ENCODE measurements at regions not wholly inside any gene's neighbourhood (a gene's known extent, or its start where the extent isn't known, plus 50 kb on each side); places are given as distances from the start of the nearest gene placed in this dataset.
"Not testable (repeated sequence)": the region's sequence is repeated elsewhere in the genome, so short reads cannot be mapped to it uniquely, and the experiment has no call there.

DNA sequence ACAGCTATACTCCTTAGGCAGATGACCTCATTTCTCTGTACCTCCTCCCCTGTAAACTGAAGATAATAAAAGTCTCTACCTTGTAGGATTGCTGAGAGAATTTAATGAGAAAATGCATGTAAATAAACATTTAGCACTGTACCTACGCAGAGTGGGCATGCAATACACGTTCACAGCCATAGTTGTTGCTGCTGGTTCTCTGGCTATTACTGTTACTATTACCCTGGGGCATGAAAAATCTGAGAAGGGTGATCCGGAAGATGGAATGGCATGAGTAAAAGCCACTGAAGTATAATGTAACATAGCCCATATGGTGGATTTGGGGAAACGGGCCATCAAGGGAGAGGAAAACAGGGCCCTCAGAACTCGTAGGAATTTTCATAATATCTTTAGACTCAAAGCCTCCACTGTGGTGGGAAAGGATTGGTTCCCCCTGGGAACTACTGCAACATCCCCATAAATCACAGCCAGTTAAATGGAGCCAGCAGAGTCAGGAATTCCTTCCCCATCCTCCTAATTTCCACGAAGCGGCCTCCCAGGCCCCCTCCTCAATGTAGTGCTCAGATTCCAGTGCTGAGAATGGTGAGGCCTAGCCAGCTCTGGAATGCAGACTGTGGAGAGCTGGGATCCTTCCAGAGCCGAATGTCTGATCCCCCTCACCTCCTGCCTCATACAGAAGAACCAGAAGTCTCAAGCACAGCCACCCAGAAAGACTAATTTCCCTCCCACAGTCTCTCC, 205.3 kb downstream of the MN1 start:
- no peak for DNase-seq (ENCODE audit: low spot score)
- in situ Hi-C loops (cut with HindIII; ENCODE audit: low sequenced_read_pairs): no loop called here

DNA sequence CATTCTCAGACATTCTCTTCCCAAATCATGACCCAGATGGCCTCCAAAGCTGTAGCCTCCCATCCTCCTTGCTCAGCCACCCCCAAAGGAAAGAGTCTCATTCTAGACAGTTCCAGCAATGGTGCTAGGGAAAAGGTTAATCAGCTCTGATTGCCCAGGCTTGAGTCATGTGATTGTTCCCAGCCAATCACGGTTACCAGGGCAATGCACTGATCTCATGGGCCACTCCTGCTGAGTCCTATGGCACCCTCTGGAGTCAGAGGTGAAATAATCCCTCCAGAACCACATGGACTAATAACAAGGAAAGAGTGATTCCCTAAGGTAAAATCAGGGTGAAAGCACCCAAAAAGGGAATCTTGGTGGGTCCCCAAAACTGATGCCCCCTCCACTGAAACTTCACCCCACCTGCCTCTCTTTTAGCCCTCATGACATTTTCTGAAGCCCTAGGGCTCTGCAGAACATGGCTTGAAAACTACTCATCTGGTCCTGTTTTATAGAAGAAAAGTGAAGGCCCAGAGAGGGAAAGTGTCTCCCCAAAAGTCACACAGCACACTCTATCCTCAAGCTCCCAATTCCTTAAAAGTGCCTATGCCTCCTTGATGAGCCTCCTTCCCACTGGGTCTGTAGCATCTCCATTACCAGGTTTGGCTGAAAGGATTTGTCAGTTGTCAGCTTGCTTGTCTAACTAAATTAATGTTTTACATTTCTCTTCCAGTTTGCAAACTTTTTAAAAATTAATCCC, 203.7 kb downstream of the MN1 start:
- no peak for DNase-seq (ENCODE audit: low spot score)
- in situ Hi-C loops (cut with HindIII; ENCODE audit: low sequenced_read_pairs): no loop called here

DNA sequence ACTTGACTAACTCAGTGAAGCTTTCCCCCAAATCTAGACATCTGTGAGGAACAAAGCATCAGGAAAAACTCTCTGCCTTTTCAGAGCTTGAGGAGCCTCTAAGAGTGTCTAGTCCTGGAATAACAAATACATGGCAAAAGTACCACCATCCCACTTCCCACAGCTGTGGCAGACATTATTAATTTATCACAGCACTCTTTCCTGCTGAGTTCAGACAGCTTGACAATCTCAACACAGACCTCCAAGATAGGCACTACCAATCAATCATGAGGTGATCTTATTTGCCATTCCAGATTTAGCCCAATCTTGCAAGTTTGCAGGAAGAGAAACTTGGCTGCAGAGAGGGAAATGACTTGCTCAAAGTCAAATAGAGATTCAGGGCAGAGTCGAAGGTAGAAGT, 202.8 kb downstream of the MN1 start:
- no peak for DNase-seq (ENCODE audit: low spot score)
- in situ Hi-C loops (cut with HindIII; ENCODE audit: low sequenced_read_pairs): no loop called here

DNA sequence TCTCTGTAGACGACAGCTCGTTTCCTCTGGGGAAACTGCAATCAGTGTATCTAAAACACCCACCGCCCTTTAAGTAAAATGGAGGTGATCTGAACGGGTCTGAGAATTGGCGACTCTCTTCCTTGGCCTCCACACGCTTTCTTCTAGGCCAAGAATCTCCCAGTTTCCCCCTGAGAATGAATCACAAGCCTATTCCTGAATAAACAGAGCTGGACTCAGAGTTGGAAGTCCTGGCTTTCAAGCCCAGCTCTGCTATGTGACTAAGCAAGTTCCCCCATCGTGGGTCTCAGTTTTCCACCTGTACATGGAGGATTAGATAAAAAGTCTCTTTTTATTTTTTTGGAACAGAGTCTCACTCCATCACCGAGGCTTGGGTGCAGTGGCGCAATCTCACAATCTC, 200.4 kb downstream of the MN1 start:
- no peak for DNase-seq (ENCODE audit: low spot score)
- in situ Hi-C loops (cut with HindIII; ENCODE audit: low sequenced_read_pairs): no loop called here

DNA sequence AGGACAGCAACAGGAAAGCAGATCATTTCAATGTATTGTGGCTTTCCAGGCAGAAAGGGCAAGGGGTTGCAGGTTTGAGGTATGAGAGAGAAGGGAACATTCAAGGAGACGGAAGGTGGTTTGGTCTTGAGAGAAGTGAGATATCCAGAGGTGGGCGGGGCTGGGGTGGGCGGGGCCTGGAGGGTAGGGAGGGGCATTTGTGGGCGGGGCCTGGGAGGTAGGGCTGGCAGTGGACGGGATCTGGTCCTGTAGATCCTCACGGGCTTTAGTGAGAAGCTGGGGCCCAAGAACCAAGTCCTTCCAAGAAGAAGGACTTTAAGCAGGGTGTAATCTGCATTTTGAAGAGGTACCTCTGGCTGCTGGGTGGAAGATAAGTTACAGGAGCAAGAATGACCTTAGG, 199.2 kb downstream of the MN1 start:
- in situ Hi-C loops (cut with HindIII; ENCODE audit: low sequenced_read_pairs): no loop called here
- DNase-seq (ENCODE audit: low spot score): no peak

DNA sequence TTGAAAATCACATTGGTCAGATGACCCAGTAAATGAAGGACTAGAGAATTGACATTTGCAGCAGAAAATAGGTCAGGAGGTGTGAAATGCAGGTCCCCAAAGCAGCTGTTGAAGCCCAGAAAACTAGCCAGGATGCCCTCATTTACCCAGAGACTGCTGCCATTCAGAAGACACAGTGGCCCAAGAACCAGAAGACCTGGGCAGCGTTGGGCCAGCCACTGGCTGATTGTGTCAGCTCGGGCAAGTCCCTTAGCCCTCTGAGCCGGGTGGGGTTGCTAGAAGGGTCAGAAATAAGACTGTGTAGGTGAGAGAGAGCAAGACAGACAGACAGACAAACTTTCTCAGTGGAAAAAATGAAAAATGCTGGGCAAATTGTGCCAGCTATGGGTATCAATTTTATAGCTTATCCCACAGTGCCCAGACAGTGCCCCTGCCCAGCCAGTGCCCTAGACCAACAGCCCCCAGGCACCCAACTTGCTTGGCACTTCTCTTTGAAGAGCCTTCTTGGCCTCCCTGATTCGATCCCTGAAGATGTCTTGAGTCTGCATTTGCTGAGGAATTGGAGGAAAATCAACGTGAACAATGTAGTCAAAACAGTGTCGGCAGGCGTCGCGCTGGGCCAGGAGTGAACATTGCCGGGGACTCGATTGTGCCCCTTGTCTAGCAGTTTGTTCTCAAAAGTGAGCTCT, 198.3 kb downstream of the MN1 start:
- no peak for DNase-seq (ENCODE audit: low spot score)
- in situ Hi-C loops (cut with HindIII; ENCODE audit: low sequenced_read_pairs): no loop called here

DNA sequence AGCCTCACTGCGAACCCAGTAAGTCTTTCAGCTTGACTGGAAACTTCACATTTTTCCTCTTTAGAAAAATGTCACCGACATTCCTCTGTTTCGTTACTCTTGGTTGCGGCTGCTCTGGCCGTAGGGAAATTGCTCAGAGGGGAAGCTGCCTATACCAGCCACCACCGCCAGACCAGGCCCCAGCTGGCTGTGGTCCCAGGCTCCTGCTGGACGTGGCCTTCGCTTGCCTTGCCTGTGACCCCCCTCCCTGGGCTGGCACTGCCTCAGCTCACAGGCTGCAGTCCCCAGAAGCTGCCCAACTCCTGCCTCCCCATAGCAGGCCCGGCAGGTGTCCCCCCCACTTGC, 197.8 kb downstream of the MN1 start:
- DNase-seq (ENCODE audit: low spot score): no peak
- in situ Hi-C loops (cut with HindIII; ENCODE audit: low sequenced_read_pairs): no loop called here

DNA sequence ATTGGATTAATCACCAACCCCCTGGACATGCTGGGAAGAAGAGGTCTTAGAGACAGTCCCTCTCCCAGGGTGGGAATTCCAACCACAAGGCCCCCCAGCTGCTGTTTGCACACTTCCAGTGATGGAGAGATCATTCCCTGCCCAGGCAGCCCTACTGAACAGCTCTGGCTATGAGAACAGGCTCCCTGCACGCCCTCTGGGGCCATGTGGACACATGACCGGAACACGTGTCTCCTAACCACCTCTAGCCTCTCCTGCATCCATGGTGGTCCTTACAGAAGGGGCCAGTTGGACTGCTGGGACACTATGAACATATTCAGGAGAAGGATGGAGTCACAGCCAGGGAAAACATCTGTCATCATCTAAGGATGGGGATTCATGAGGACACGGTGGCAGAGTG, 196.2 kb downstream of the MN1 start:
- in situ Hi-C loops (cut with HindIII; ENCODE audit: low sequenced_read_pairs): no loop called here
- no peak for DNase-seq (ENCODE audit: low spot score)

DNA sequence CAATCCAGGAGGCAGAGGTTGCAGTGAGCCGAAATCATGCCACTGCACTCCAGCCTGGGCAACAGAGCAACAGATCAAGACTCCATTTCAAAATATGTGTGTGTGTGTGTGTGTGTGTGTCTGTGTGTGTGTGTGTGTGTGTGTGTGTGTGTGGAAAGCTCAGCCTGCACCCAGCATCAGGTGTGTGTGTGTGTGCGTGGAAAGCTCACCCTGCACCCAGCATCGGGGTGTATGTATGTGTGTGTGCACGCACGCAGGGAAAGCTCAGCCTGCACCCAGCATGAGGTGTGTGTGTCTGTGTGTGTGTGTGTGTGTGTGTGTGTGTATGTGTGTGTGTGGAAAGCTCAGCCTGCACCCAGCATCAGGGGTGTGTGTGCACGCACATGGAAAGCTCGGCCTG, 193.8 kb downstream of the MN1 start:
- DNase-seq (ENCODE audit: low spot score); in situ Hi-C loops (cut with HindIII; ENCODE audit: low sequenced_read_pairs): not testable (repeated sequence)

DNA sequence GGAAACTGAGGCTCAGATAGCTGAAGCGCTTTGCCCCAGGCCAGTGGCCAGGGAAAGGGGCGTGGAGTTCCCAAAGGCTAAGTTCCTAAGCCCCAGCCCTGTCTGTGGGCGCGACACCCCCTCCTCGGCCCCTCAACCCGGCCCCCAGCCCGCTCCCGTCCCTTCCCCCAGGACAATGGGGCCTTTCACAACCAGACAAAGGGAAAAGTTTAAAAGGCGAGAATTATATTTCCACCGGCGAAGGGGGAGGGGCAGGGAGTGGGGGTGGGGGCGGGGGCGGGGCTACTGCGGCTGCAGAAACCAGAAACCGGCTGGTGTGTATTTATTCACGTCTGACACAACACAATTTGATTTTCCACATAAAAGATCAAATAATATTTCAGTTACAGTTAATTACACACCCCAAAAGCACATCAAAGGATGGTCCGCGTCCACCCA, 192.1 kb downstream of the MN1 start:
- in situ Hi-C loops (cut with HindIII; ENCODE audit: low sequenced_read_pairs): no loop called here
- no peak for DNase-seq (ENCODE audit: low spot score)

DNA sequence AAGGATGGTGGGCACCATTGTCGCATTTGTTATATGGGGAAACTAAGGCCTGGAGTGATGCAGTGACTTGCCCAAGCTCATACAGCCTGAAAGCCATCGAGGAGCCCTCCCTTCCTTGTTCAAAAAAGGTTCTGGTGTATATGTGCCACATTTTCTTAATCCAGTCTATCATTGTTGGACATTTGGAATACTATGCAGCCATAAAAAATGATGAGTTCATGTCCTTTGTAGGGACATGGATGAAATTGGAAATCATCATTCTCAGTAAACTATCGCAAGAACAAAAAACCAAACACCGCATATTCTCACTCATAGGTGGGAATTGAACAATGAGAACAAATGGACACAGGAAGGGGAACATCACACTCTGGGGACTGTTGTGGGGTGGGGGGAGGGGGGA, 191.4 kb downstream of the MN1 start:
- in situ Hi-C loops (cut with HindIII; ENCODE audit: low sequenced_read_pairs); DNase-seq (ENCODE audit: low spot score): not testable (repeated sequence)

DNA sequence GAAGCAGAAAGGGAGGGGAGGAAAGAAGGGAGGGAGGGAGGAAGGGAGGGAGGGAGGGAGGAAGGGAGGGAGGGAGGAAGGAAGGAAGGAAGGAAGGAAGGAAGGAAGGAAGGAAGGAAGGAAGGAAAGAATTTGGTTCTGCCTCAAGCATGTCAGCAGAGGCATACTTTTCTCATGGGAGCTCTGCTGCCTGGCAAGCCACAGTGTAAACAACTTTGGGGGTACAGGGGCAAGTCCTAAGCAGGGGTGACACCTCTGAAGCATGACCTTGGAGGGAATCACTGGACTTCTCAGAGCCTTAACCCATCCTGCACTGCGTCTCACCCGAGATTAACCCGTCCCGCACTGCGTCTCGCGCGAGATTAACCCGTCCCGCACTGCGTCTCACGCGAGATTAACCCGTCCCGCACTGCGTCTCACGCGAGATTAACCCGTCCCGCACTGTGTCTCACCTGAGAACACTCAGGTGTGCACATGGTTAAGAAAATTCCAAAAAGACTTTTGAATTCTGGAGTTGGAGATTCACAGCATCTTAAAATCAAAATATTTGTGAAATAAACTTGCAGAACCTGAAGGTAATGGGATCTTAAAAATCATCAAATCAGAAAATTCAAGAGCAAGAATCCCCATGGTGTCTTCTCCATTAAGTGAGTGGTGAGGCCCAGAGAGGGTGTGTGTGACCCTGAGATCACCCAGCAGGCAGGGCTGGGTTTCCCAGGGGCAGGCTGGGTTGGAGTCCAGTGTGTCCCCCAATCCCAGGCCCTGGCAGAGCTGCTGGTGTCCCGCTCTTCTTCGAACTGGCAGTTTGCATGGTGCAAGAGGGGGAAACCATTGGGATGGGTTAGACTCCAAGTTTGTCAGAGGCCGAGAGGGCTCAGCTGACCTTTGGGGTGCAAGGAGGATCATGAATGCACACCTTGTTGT, 190.4 kb downstream of the MN1 start:
- no peak for DNase-seq (ENCODE audit: low spot score)
- in situ Hi-C loops (cut with HindIII; ENCODE audit: low sequenced_read_pairs): no loop called here

DNA sequence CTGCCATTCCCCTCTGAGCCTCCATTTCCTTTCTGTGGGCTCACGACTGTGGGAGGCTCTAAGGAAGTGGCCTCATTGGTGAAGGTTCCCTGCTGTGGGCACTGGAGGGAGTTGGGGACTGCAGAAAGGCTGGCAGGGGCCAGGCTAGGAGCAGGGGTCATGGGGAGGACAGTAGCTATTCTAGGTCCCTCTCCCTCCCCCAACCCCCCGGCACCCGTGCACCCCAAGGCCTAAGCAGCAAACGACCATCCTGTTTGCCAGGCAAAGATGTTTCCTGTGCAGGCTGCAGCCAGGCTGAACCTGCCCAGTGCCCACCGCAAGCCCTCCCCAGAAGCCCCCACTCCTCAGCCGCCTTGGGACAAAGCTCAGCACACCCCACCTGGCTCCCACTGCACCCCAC, 189.4 kb downstream of the MN1 start:
- DNase-seq (ENCODE audit: low spot score): no peak
- in situ Hi-C loops (cut with HindIII; ENCODE audit: low sequenced_read_pairs): no loop called here

DNA sequence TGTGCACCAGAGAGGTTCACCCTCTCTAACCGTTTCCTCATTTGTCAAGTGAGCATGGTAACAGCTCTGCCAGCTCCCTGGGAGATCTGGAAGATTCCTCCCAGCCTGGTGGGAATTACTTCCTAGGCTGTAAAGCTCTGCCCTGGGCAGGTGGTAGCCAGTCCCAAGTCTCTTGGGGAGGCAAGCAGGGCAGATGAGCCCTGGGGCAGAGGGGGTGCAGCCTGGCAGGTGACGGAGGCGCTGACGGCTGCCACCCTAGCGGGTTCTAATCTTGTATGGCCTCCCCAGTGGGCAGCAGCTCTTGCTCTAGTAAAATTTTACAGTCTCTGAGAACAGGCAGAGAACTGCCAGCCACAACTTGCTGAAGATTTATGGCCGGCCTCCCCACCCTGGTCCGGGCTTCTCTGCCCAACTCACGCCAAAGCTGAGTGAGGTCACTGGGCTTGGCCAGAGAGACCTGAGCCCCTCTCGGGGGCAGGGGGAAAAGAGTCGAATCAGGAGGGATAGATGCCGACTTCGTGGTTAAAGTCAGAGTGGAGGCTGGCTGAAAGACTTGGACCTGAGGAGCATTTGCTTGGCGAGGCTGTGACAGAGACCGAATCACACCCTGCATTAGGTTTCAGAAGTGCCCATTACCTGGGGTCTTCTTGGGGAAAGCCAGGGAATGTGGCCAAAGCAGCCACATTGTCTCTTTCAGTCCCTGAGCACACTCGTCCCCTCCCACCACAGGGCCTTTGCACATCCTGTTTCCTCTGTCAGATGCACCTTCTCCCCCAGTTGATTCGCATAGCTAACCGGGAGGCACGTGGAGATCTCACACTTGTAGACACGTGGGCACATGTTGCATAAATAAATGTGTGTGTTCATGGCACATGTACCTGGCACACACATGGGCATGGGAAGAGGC, 188.2 kb downstream of the MN1 start:
- DNase-seq (ENCODE audit: low spot score): no peak
- in situ Hi-C loops (cut with HindIII; ENCODE audit: low sequenced_read_pairs): no loop called here

DNA sequence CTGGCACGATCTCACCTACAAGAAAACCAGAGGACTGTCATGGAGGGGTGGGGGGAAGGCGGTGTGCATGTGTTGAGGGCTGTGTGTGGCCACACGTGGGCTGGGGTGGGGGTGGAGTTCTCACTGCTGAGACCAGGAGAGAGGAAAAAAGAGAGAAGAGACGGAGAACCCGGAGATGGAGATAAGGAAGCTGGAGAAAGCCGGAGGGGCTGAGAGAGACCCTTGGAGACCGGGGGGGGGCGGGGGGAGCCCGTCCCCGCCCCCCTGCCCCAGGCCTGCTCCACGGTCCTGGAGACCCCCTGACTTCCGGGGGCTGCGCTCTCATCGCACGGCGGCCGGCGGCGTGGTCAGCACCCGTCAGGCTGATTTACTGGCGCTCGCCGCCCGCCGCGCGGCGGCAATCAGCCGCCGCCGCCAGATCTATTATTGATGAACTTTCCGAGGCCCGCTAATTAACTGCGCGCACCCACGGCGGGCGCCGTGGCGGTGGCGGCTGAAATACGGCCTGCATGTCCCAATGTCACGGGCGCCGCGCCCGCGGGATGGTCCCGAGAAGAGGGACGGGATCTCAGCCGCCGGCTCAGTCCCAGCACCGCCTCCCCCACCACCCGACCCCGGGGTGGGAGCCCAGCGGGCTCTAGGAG, 187.4 kb downstream of the MN1 start:
- in situ Hi-C loops (cut with HindIII; ENCODE audit: low sequenced_read_pairs): no loop called here
- DNase-seq (ENCODE audit: low spot score): no peak

DNA sequence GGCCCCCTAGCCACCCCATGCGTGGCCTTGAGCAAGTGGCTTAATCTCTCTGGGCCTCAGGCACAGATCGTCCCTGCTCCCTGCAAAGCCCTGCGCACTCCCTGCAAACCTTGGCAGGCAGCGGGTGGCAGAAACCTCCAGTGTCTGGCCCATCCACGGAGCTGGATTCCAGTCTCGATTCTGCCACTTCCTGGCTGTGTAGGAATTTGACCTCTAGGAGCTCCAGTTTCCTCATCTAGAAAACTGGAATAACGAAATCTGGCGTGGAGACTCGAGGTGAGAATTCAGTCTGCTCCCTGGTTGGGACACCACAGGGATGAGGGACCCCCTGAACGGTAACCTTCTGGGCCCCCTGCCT, 186.9 kb downstream of the MN1 start:
- in situ Hi-C loops (cut with HindIII; ENCODE audit: low sequenced_read_pairs): no loop called here
- no peak for DNase-seq (ENCODE audit: low spot score)

DNA sequence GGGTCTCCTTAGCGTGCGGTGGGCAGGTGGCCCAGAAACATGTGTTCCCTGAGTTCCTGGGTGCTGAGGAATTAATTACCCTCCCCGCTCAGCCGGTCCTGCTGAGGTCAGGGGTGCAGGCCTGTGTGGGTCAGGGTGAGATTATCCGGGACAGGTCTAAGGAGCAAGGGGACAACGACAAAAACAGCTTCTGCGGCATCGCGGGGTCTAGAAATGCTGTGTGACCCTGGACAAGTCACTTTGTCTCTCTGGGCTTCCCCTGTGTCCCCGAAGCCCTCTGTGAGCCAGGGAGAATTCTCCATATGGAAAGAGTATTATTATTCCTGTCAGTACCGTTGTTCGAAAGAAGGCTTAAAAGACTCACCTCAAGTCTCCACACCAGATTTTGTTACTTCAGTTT, 186.1 kb downstream of the MN1 start:
- in situ Hi-C loops (cut with HindIII; ENCODE audit: low sequenced_read_pairs): no loop called here
- DNase-seq (ENCODE audit: low spot score): no peak

DNA sequence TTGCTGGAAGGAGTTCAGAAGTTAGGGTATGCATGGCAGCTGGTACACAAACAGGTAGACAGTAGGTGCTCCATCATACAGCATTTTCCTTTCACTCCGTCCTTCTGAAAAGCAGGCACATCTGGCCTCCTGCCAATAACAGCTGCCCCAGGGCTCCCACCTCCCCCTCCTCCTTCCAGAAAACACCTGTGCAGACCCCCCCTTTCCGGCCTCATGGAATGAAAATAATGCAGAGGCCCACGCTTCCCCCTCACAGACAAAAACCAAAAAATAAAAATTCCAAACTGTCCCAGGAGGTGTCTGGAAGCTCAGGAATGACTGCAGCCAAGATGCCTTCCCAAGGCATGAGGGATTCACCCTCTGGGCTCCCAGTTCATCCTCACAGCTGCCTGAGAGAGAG, 185.5 kb downstream of the MN1 start:
- in situ Hi-C loops (cut with HindIII; ENCODE audit: low sequenced_read_pairs): no loop called here
- no peak for DNase-seq (ENCODE audit: low spot score)

Data from G401 (cell line).